ENCODE measurements at regions not wholly inside any gene's neighbourhood (a gene's known extent, or its start where the extent isn't known, plus 50 kb on each side); places are given as distances from the start of the nearest gene placed in this dataset.

- TF ChIP-seq CTCF (IDR thresholded peaks at IDR 0.05) (no peak), POLR2A (IDR thresholded peaks at IDR 0.05) (no peak)
Measured at GRCh38 chr18:55641486-55641885, 53.5 kb upstream of the TCF4 start.

More at GRCh38 chr18:55641486-55641885, 53.5 kb upstream of the TCF4 start:
- H3K4me3 ChIP-seq: no peak overlapping the region
- WGBS, 4 donors: 85 to 86% (median 85%) methylated on average over 4 of the region's 4 CpGs
- no peaks in the 10 kb centered on the region for H3K4me1 ChIP-seq (replicated peaks in 1 of 2)
- intact Hi-C loops (cut with DNase I): no loop called here
- H3K9me3 ChIP-seq (replicated peaks in 1 of 3): no peaks in the 10 kb centered on the region
- H3K27ac ChIP-seq: no peak overlapping the region
- no peak for DNase-seq
- no peaks in the 10 kb centered on the region for H3K27me3 ChIP-seq
- H3K36me3 ChIP-seq (replicated peaks in 1 of 2): no peaks in the 10 kb centered on the region

Small RNA genes lying in the stretch of these regions (small RNA-seq; reads per million reads assigned to genes)
- 0 reads per million in 2 donors for gene RF00045
